Stimulated activated CD4-positive, alpha-beta T cell treated with anti-CD3 and anti-CD28 coated beads, Interleukin-4, amount 100 ng/mL, for 24 hours (primary cell): ENCODE measurements at regions not wholly inside any gene's neighbourhood (a gene's known extent, or its start where the extent isn't known, plus 50 kb on each side); places are given as distances from the start of the nearest gene placed in this dataset.
A peak's percentile ranks its signal among the peaks of the same experiment; 100 is the strongest.

ENCODE experiments used
- DNase-seq: peaks from one replicate; pipeline ENCODE4 v3.0.0-alpha.2; 2020

DNA sequence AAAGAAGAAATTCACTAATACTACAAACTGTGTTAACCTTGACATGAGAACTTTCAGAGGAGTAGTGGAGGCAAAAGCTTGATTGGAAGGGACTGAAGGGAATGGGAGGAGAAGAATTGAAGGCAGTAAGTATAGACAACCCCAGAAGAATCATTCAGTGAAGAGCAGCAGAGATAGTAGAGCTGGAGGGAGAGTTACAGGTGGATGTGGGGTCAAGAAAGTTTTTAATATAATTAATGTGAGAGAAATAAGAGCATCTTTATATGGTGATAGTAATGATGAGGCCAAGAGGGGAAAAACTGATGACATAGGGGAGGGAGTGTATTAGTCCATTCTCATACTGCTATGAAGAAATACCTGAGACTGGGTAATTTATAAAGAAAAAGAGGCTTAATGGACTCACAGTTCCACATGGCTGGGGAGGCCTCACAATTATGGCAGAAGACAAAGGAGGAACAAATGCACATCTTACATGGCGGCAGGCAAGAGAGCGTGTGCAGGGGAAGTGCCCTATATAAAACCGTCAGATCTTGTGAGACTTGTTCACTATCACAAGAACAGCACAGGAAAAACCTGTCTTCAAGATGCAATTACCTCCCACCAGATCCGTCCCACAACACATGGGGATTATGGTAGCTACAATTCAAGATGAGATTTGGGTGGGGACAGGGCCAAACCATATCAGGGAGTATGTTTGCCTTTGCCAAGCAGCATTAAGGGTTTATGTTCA, 88.3 kb upstream of the PIK3CG start:
- no peak for DNase-seq

DNA sequence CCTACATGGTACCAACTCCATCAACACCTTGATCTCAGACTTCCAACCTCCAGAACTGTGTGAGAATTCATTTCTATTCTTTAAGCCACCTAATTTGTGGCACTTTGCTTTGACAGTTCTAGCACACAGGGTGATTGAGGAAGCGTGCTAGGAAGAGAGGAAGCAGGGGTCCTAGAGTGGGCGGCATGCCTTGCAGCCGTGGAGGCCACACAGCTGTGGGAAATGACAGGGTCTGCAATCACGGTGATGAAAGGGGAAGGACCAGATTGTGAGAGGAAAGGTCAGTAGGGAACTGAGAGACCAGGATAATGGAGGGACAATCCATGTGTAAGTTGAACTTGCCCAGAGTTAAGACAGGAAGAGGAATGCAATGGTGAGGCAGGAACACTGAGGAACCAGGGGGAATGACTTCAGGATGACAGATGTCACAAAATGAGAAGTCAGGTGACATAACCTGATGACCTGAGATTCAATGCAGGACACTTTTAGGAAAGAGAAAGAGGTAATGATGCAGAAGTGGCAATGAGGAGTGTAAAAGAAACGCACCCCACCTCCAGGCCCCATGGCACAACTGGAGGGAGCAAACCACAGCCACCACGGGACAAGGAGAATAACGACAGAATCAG, 87.3 kb upstream of the PIK3CG start:
- no peak for DNase-seq

DNA sequence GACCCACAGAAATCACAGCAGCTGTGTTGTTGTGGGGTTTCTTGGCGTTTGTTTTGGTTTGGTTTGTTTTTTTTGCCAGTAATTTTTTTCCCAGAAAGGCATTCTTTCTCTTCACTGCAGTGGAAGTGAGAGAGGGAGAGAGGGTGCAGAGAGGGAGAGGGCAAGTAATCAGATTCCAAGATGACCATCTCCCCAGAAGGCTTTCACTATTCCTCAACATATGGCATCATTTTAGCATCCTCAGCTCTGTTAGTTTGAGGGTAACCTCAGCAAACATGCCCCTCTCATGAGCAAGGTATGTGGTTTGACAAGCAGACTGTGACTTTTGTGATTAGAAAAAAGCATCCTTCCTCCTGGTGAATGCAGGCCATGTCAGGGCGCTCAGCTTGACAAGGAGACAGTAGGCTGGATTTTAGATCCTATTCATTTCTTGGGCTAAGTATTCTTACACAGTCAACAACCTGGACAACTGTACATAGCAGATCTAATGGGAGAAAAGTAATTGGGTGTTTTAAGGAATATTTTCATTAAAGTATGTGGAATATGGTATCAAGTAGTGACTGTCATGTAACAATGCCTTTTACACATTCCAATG, 86.3 kb upstream of the PIK3CG start:
- DNase-seq, result no peak

DNA sequence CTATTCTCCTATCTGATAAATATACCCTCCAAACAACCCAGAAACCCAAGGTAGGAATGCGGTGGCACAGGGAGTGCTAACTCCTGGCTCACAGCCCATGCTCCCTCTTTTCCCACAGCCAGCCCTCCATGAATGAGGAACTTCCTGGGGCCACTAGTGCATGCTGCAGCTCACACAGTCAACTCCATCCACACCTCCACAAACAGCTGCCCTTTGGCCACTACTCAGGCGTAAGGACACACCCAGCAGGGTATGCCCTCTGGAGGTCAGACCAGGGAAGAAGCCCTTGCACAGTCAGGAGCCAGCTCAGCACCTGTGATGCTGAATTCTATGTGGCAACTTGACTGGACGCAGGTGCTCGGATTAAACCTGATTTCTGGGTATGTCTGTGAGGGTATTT, 85.2 kb upstream of the PIK3CG start:
- DNase-seq, result no peak

DNA sequence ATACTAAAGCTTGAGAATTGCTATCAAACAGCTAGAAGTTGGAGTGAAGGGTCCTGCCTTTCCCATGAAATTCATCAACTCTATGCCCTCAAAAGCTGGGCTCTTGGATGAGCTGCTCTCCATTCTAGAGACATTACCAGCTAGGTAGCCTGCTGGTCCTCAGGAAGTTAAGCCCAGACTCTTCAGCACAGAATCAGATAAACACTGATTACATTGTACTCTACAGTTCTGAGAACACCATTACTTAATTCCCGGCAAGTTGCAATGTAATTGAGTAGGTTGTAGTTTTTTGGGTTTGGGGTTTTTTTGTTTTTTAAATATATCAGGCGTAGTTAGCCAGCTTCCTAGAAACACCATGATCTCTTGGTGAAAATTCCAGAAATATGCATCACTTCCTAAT, 84.1 kb upstream of the PIK3CG start:
- DNase-seq, result no peak

DNA sequence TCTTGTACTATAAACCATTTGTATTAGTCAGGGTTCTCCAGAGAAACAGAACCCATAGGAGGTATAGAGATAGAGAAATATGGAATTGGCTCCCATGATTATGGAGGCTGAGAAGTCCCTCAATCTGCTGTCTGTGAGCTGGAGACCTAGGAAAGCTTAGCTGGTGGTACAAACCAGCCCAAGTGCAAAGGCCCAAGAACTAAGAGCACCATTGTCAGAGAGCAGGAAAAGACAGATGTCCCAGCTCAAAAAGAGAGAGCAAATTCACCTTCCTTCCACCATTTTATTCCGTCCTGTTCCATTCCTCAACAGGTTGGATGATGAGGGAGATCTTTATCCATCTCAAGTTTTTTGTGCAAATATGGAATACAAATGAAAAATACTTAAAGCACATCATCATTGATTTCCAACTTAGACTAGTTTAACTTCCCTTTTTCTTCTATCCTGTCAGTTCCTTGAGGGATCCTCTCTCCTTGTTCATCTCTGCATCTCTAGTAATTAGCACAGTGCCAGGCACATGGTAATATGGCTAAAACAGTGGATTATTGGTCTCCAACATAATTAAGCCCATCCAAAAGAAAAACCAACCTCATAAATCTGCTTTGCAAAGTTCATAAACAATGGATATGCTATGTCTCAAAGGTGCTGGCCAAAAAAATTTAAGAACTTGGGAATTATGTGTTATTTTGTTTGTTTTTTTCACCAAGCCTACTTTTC, 83.1 kb upstream of the PIK3CG start:
- DNase-seq, result no peak

DNA sequence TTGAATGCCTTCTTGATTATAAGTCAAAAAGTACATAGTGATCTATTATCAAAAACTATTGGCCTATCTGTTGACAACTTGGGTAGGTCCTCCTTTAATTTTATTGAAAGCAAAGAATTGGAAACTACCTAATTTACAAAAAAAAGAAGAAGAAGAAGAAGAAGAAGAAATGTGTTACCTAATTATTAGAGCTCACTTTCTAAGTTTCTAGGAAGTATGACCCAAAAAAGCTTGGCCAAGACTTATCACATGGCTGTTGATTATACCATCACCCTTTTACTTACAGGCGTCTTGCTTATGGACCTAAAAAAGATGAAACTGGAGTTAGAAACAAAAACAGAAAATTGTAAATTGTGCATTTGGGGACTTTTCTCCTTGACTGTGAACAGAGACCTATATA, 81.8 kb upstream of the PIK3CG start:
- DNase-seq, result no peak

DNA sequence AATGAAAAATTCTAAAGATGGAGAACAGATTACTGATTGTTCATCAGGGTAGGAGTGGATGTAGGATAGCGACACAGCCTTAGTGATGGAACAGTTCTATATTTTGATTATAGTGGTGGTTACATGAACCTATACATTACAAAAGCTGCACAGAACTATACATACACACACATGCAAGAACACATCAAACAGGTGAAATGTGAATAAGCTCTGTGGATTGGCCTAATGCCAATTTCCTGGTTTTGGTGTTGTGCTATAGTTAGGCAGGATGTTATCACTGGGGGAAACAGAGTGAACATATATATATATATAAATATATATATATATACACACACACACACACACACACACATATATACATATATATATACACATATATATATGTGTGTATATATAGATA, 76.4 kb upstream of the PIK3CG start:
- no peak for DNase-seq

DNA sequence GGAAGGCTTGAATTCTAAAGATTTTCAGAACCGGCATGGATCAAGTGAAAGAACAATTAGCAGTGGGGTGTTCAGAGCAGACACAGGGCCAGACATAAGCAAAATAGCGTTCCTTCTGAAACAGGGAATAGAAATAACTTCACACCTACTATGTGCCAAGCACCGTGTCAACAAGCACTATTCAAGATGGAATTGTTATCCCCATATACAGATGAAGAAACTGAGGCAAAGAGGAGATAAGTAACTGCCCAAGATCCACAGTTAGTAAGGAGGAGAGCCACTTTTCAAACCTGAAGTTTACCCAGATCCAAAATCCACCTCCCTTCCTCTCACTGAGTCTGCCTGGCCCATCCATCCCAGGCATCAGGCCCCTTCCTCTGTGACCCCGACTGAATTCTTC, 73.6 kb upstream of the PIK3CG start:
- no peak for DNase-seq

DNA sequence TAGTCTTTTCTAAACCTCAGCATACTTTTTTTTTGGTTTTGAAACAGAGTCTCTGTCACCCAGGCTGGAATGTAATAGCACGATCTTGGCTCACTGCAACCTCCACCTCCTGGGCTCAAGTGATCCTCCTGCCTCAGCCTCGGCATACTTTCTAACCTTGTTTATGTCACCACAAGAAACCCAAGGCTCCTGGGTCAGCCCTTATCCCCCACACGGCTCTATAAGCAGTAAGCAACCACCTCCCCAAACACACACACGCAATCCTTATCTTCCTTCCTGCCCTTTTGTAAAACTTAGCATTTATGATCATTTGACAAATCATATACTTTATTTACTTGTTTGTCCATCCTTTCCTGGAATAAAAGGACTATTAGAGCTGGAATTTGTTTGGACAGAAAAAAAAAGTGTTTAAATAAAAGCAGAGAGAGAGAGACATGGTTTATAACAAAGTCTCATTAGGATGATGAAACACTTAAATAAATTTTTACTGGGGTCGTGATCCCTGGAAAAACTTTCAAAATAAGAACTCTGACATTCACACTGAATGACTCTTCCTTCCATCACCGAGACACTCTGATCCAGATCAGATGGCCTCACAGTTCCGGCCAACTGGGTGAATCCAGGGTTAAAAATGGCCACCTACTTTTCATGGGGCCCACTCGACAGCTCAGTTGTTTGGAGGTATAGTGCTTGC, 72.7 kb upstream of the PIK3CG start:
- DNase-seq, result no peak

DNA sequence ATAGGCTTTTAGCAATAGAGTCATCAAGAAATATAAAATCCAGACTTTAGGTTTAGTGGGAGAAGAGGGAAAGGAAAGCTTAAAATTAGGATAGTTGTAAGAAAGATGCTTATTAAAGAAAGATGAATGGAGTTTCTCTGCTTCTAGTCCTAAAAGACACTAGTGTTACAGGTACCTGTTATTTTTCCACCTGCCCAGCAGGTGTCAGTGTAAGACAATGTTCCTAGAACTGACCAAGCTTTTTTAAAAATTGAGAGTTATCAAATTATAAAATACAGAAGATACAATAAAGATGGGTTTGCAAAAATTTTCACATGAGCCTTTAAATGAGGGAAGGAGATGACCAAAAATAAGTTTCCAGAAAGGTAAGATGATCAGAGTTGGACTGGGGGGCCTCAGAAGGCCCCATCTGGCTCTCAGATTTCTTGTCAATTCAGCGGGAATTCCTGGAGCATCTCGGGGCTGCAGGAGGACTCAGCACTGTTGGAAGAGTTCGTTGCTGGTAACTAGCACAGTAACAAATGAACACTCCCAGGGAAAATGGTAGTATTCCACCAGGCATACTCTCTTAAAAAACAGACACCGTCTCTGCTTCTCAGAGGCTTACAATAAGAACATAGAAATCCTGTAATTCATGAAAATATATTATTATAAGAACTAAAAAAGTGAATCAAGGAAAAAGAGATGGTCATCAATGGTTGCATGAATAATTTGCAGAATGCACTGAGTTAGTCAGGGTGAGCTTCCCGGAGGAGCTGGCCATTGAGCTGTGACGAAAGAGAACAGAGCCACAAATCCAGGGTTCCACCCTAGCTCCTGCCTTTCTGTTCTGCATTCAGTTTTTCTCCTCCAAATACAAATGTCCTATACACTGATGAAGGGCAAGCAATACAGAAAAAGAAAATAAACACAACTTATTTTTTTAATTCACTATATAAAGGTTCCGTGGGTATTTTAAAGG, 71.8 kb upstream of the PIK3CG start:
- peak; percentile 60 for DNase-seq

DNA sequence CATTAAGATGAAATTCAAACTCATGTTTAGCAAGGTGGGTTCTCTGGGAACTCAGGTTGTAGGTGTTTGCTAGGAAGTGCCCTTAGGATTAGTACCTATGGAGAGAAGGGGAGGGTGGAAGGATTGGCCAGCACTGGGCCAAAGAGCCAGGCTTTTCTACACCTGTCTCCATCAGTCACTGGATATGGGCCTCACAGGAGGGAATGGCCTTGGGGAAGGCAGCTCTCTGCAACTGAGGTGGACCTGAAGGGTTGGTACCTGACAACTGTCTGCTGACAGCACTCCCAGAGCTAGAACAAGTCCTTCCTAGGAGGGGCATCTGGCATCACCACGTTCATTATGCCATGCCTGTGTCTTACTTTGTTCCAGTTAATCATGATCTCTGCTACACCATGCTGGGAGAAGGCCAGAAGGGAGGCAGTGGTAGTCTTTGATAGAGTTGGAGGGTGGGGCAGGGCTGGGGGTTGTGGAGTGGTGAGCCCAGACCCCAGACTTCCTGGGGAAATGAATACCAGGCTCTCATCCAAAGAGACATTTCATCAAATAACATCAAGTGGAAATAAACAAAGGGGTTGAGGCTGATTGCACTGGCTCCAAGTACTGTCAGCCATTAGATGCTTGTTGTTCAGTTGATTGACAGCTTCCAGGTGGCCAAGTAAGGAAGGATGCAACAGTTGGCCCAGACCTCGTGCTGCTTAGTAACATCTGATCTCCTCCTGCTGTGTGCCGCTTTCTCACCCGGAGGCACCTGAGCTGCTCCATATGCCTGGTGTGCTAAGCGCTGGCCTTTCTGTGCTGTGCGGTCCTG, 70.6 kb upstream of the PIK3CG start:
- DNase-seq, result no peak

DNA sequence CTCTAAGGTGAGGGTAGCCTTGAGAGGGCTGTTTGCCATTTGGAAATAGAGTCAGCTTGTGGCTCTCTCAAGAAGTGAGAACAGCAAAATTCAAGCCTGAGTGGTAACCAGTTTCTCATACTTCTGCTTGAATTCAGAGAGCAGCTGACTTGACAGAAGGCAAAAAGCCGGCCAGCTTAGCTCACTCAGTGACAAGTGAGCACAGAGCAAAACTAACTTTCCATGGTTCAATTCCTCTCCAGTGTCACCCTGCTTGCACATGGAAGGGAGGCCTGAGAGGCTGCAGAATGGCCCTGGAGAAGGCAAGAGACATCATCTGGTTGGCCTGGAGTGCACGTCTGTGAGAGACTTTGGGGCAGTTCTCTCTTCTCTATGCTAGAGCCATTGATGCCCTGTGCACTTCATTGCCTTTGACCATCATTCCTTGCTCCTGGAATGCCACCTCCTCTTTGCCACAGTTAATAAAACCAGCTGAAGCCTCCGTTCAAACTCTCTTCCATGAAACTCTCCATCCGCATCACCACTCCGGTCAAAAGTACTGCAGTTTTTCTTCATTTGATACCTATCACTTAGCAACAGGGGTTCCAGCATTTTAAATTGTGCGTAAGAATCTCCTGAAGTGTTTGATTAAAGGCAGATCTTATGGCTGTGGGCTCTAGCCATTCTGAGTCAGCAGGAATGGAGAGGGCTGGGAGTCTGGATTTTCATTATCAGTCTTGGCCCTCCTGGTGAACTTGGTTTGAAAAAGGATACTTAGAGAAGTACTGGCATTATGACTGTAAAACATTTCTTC, 69.8 kb upstream of the PIK3CG start:
- no peak for DNase-seq

DNA sequence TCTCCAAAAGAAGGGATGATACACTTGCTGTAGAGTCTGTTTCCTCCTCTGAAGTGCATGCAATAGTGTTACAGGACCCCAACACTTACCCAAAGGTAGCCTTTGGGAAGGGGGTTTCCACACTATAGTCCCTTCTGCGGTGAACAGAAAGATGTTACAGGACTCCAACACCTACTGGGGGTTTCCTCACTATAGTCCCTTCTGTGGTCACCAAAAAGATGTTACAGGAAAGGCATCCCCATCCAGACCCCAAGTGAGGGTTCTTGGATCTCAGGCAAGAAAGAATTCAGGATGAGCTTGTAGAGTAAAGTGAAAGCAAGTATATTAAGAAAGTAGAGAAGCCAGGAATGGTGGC, 69.2 kb upstream of the PIK3CG start:
- DNase-seq, result no peak

DNA sequence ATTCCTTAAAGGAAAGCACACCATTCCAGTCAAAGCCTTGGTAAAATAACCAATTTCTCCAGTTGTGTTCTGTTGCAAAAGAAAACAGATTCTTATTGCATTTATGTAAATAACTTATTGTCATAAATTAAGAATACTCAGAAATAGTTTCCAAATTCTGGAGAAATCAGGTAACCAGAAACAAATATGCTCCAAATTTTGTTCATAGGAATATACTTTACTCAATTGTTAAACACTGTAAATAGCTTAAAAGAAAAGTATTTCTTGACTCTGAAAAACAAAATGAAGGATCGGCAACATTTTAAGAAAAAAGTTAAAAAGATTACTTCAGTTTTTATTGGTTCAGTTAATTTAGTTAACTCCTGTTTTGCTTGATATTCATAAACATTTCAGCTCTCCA, 67.1 kb upstream of the PIK3CG start:
- no peak for DNase-seq

DNA sequence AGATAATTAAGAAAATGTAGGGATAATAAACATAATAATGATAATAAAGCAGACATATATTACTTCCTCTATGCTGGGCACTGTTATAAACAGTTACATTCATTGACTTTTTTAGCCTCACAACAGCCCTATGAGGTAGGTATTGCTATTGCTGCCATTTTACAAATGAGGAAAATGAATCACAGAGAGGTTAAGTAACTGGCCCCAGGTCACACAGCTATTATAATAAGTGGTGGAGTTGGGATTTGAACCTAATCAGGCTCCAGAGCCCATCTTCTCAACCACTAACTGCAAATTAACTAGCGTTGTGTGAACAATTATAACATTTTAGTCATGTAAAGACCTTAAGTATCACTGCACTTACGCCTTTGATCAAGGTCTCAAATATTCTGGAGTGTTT, 62.5 kb upstream of the PIK3CG start:
- DNase-seq, result no peak

DNA sequence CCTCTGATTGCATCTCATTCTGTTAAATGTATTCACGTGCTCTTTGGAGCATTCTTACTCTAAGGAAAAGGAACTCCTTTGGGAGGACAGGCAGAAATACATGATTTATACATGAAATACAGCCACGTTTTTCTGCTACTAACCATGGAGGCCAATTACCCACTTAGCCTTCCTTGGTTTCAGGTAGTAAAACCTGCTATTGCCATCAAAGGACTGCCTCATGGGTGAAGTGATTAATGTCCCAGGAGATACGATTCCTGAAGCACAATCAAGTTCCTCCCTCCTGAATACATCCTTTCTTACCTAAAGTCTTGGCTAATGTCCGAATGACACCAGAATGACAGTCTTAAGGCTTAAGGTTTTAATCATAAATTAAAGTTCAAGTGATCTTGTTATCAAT, 58.5 kb upstream of the PIK3CG start:
- no peak for DNase-seq

DNA sequence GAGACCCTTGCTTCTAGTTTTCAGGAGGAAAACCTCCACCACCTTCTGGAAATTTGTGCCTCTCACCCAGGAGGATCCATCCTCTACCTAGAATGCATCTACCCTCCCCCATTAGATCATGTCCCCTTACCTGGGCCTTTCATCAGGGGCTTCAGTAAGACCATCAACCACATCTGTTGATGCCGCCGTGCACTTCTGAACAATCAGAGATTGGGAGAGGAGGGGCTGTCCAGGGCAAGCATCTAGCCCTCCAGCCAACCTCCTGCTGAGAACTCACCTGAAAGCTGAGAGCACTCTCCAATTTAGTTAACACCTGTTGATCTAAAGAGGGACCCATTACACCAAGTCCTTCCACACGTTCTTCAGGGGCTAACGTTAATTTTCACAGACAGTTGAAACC, 57.6 kb upstream of the PIK3CG start:
- no peak for DNase-seq

DNA sequence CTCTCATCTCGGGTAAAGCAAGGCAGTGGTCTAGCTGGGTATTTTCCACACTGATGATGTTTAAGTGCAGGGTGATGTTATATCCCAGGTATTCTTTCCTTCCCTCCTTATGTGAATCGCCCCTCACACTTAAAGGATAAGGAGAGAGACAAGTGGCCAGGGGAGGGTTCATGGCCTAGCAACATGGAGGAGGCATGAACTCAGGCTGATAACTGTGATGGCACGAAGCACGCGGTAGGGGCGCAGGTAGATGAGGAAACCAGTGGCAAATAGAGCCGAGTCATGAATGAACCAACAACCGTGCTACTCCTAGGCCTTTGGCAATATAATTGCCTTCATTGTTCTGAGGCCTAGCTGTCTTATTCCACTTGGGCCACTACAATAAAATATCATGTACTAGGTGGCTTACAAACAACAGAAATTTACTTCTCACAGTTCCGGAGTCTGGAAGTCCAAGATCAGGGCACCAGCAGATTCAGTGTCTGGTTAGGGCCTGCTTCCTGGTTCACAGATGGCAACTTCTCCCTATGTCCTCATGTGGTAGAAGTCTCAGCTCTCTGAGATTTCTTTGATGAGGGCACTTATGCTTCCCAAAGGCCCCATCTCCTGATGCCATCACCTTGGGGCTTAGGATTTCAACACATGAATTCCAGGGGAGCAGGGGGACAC, 56.0 kb upstream of the PIK3CG start:
- no peak for DNase-seq

DNA sequence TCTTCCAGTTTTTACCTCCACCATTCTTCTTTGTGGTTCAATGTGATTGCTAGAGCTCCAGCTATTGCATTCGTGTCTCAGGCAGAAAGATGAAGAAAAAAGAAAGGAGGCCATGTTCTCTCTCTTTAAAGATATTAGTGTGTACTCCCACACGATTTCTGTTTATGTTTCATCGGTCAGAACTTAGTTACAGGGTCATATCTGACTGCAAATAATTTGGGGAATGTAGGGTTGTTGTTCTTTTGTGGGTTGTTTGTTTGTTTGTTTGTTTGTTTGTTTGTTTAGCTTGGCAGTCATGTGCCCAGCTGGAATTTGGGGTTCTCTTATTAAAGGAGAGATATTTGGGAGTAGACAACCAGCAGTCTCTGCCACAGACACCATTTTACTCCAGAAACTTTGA, 53.6 kb upstream of the PIK3CG start:
- DNase-seq, result no peak
